Amniotic epithelial cell (primary cell): ENCODE measurements at regions not wholly inside any gene's neighbourhood (a gene's known extent, or its start where the extent isn't known, plus 50 kb on each side); places are given as distances from the start of the nearest gene placed in this dataset.
"Not testable (repeated sequence)": the region's sequence is repeated elsewhere in the genome, so short reads cannot be mapped to it uniquely, and the experiment has no call there.

ENCODE experiments used
- DNase-seq: peaks from one replicate; pipeline ENCODE4 v3.0.0-alpha.2; 2010; ENCODE audit warnings: low read depth

- DNase-seq: no peak
Observed at GRCh38 chr2:130289780-130290179, 52.9 kb upstream of the IMP4 start.

- peak; percentile 1 for DNase-seq
Observed at GRCh38 chr2:130288467-130289403, 54.0 kb upstream of the IMP4 start.

DNA sequence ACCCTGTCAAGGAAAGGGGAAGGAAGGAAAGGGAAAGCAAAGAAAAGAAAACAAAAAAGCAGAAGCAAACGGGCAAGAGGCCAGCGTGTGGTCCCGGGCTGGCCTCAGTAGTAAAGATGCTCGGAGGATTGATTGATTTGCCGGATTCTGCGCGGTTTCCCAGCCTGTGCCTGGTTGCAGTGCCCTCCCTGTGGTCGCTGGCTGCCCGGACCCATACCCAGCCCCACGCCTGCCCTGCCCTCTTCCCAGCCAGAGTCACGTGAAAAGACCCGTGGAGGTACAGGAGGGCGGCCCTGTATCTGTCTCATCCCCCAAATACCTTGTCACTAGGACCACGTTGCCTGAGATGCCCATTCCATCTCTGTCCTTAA lies 55.1 kb upstream of the IMP4 start:
- no peak for DNase-seq

- DNase-seq: no peak
Observed at GRCh38 chr2:130286983-130287655, 55.6 kb upstream of the IMP4 start.

- not testable (repeated sequence) for DNase-seq
Observed at GRCh38 chr2:130283341-130283869, 59.3 kb upstream of the IMP4 start.

DNA sequence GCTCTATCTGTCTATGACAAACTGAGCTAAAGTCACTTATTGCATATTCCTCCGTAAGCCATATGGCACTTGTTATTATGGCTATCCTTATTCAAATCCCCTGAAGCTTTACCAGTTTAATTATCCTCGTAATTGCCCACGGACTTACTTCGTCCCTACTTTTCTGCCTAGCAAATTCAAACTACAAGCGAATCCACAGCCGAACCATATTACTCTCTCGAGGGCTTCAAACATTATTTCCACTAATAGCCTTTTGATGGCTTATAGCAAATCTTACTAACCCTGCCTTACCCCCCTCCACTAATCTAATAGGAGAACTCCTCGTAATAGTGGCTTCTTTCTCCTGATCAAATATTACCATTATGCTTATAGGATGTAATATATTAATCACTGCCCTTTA lies 63.1 kb upstream of the IMP4 start:
- DNase-seq: not testable (repeated sequence)

DNA sequence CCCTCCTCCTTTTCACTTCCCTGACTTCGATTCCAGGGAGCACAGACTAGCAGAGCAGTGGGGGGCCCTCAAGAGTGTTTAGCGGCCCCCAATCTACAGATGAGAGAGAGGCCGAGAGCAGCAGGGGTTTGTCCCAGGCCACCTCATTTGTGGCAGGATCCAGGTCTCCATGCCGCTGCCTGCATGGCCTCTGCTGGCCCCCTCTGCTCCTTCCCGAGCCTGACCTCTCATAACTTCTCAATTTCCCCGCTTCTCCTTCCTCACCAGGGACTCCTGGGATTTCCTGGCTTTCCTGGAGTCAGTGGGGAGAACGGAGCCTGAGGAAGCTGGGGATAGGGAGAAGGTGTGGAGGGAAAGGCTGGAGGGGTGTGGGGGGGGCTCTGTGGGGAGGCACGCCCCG lies 70.1 kb upstream of the TUBA3E start:
- DNase-seq: not testable (repeated sequence)

- not testable (repeated sequence) for DNase-seq
Observed at GRCh38 chr2:130267572-130267971, 69.3 kb upstream of the TUBA3E start.

DNA sequence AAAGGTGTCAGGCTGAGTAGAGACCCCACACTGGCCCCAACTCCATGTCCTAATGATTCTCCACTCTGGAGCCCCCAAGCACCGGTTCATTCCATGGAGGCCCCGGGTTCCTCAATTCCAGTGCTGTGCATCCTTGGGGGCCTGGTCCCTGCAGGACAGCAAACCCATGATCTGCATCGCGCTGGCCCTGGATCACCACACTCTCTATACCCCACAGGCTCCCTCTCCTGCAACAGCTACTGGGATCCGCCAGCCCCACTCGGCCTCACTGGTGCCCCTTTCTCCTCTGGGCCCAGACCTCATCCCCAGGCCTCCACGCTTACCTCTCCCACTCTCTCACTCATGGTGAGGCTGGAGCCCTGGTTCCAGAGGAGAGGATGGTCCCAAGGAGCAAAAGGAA lies 68.6 kb upstream of the TUBA3E start:
- not testable (repeated sequence) for DNase-seq

- not testable (repeated sequence) for DNase-seq
Observed at GRCh38 chr2:130265570-130266247, 67.5 kb upstream of the TUBA3E start.

GRCh38 chr2:130264901-130265320 lies 66.7 kb upstream of the TUBA3E start:
- DNase-seq: not testable (repeated sequence)

DNA sequence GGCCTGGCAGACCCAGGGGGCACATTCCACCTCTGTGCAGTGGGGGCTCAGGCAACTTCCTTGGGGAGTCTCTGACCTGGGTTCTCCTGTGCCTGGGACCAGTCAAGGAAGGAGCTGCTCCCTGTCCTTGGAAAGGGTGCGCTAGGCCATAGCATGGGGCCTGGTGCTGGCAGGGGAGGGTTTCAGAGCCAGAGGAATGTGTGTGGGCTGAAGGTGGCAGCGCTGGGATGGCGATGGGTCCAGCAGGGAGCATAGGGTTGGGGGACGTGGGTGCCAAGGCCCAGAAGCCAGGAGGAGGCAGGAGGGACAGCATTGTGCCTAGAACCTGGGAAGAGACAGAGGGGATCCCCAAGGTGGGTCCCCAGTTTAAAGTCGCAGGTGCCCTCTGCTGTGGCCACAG lies 66.3 kb upstream of the TUBA3E start:
- no peak for DNase-seq

- no peak for DNase-seq
Observed at GRCh38 chr2:130264046-130264445, 65.8 kb upstream of the TUBA3E start.

GRCh38 chr2:130263606-130264005 lies 65.4 kb upstream of the TUBA3E start:
- DNase-seq: no peak

DNA sequence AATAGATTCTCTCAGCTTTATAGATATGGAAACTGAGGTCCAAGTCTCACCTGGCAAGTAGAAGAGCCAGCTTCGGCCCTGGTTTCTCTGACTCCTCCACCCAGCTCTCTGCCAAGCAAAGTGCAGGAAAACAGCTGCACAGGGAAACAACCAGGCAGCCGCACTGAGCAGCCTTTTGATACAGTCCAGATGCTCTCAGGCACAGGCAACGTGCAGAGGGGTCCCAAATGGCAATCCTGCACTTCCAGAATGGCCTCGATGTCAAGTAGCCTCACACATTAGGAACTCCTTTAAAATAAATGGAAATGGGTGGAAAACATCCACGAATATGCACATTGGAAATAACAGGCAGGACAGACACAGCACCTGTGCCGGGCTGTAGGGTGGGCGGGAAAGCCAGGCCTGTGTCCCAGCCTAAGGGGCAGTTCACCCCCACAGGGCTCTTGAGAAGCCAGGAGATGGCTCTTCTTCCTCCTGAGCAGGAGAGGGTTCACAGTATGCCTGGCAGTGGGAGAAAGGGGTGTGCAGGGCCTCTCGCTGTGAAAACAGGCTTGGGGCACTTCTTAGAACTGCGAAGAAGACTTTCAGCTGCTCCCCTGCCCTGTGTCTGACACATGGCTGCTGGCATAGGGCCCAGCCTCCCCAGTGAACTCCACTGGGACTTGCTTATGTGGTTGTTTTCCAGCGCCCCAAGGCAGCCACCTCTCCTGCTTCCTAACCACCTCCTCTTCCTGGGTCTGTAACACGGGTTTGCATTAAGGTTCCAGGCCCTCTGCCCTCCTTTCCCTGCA lies 63.9 kb upstream of the TUBA3E start:
- no peak for DNase-seq

DNA sequence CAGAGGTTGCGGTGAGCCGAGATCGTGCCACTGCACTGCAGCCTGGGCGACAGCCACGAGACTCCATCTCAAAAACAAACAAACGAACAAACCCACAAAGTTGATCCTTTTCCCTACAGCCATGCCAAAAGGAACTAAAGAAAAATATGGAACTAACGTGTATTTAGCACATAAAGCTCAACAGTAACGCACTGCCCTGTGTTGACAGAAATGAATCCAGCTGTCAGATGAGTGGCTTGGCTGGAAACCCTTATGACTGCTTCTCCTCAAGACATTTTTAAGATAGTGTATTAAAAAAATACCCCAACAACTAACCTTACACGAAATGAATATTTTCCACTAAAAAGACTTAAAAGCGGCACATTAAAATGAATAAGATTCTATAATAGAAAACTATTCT lies 62.9 kb upstream of the TUBA3E start:
- no peak for DNase-seq

GRCh38 chr2:130259594-130259993 lies 61.4 kb upstream of the TUBA3E start:
- DNase-seq: no peak

DNA sequence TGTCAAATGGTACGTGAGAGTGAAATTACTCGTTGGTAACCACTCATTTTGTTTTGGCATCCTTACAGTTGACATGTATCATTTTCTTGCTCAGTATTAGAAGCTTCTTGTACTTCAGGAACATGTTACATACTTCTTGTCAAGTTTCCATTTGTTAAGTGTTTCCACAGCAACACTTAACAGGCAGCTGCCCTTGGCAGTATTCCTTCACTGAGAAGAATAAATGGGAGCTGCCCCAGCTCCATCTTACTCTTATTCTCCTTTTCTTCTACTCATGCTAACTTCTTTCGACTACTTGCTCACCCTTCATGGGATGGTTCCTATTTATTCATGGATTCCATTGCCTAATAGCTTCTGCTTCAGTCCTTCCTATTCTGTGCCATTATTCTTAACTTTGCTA lies 60.1 kb upstream of the TUBA3E start:
- DNase-seq: no peak

DNA sequence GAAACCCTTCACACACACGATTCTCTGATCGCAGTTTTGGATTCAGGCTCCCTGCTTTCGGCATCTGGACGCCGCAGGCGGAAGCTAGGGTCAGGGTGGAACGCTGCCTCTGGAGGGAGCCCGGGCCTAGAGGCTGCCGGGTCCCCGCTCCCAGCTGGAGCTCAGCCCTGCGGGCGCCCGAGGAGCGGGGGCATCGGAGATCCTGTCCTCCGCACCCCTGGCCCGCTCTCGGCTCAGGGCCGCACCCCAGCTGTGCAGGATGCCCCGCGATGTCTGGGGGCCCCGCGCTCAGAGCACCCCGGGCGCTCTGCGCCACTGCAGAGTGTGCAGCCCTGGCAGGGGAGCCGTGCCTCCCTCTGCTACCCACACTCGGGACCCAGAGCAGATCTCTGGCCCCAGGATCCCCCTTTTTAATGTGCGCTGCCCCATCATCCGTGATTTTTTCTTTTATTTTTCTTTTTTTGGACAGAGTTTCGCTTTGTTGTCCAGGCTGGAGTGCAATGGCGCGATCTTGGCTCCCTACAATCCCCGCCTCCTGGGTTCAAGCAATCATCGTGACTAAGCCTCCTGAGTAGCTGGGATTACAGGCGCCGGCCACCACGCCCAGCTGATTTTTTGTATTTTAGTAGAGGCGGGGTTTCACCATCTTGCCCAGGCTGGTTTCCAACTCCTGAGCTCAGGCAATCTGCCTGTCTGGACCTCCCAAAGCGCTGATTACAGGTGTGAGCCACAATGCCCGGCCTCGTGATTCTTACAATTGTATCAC lies 54.8 kb upstream of the TUBA3E start:
- no peak for DNase-seq

DNA sequence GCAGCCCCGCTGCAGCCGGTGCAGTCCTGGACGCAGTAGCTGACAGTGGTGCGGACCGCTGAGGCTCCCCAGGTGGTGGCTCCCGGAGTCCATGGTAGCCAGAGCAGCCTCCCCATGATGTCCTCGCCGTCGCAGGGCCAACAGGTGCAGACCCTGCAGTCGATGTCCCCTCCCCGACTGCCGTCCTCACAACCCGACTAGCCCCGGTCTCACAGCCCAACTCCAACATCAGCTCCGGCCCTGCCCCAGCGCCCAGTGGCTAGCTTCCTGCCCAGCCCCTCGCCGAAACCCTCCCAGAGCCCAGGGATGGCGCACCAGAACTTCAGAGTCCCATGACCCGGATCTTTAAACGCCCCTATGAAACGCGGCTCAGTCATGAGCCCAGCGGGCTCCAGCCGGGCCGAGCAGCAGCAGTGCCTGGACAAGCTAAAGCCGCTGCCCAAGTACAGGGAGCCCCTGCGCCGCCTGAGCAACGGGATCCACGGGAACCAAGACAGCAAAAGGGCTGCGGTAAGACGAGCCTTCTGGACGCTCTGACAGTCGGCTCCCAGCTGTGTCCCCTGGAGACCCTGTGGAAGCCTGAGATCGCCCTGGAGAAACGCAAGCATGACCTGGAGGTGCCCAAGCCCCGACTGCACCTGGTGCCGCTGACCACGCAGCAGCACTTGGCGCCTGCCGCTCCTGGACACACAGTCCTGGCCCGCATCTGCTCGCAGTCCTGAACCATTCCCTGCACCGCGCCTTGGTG lies 53.8 kb upstream of the TUBA3E start:
- no peak for DNase-seq
